SK-N-SH treated with all-trans-retinoic acid at 6 μM for 48 hours (cell line): ENCODE measurements at regions not wholly inside any gene's neighbourhood (a gene's known extent, or its start where the extent isn't known, plus 50 kb on each side); places are given as distances from the start of the nearest gene placed in this dataset.
"Not testable (repeated sequence)": the region's sequence is repeated elsewhere in the genome, so short reads cannot be mapped to it uniquely, and the experiment has no call there.

Source experiments
- ATAC-seq: fragments of 200-7000 bp; cut with Tn5 transposase; 3 replicates; pipeline ENCODE4 v1.9.1; 2020; ENCODE audit warnings: mild to moderate bottlenecking, moderate library complexity
- ARNTL ChIP-seq: fragments of 450-650 bp; formaldehyde crosslinking; IDR thresholded peaks from 2 replicates; pipeline ENCODE4 v1.5.0; 2020; ENCODE audit warnings: low read depth, mild to moderate bottlenecking, moderate library complexity, borderline replicate concordance
- CREB5 ChIP-seq: fragments of 250-450 bp; sonication (Bioruptor Pico); IDR thresholded peaks from 2 replicates; pipeline ENCODE4 v1.5.1; 2020; ENCODE audit warnings: low read depth, mild to moderate bottlenecking, moderate library complexity
- CSDC2 ChIP-seq: fragments of 250-450 bp; sonication (Bioruptor Pico); IDR thresholded peaks from 2 replicates; pipeline ENCODE4 v1.5.0; 2020; ENCODE audit warnings: mild to moderate bottlenecking, moderate library complexity
- CSRNP3 ChIP-seq: fragments of 250-450 bp; sonication (Bioruptor Pico); IDR thresholded peaks from 2 replicates; pipeline ENCODE4 v1.5.1; 2021; ENCODE audit warnings: mild to moderate bottlenecking, moderate library complexity
- ESRRG ChIP-seq: fragments of 250-450 bp; sonication (Bioruptor Pico); IDR thresholded peaks from 2 replicates; pipeline ENCODE4 v1.6.1; 2021; ENCODE audit warnings: mild to moderate bottlenecking
- ISL1 ChIP-seq: fragments of 250-450 bp; sonication (Bioruptor Pico); IDR thresholded peaks from 2 replicates; pipeline ENCODE4 v2.1.2; 2022; ENCODE audit warnings: mild to moderate bottlenecking, moderate library complexity
- OSR1 ChIP-seq: fragments of 250-450 bp; sonication (Bioruptor Pico); IDR thresholded peaks from 2 replicates; pipeline ENCODE4 v1.8.0; 2022; ENCODE audit warnings: moderate library complexity, mild to moderate bottlenecking, inconsistent platforms
- PATZ1 ChIP-seq: fragments of 250-450 bp; sonication (Bioruptor Pico); IDR thresholded peaks from 2 replicates; pipeline ENCODE4 v1.8.0; 2020; ENCODE audit warnings: mild to moderate bottlenecking, moderate library complexity, borderline replicate concordance
- POU6F1 ChIP-seq: fragments of 250-450 bp; sonication (Bioruptor Pico); IDR thresholded peaks from 2 replicates; pipeline ENCODE4 v1.8.0; 2021; ENCODE audit warnings: low read depth, mild to moderate bottlenecking, moderate library complexity, borderline replicate concordance
- RARB ChIP-seq: fragments of 250-450 bp; sonication (Bioruptor Pico); IDR thresholded peaks from 2 replicates; pipeline ENCODE4 v1.8.0; 2021; ENCODE audit warnings: mild to moderate bottlenecking, moderate library complexity
- SNAI2 ChIP-seq: fragments of 250-450 bp; sonication (Bioruptor Pico); IDR thresholded peaks from 2 replicates; pipeline ENCODE4 v1.5.0; 2020; ENCODE audit warnings: mild to moderate bottlenecking, moderate library complexity
- TCF4 ChIP-seq: fragments of 250-450 bp; sonication (Bioruptor Pico); IDR thresholded peaks from 2 replicates; pipeline ENCODE4 v1.8.0; 2021; ENCODE audit warnings: mild to moderate bottlenecking, moderate library complexity, borderline replicate concordance
- TOX ChIP-seq: fragments of 250-450 bp; sonication (Bioruptor Pico); IDR thresholded peaks from 2 replicates; pipeline ENCODE4 v1.8.0; 2021; ENCODE audit warnings: mild to moderate bottlenecking, moderate library complexity, borderline replicate concordance
- TSHZ2 ChIP-seq: fragments of 250-450 bp; sonication (Bioruptor Pico); IDR thresholded peaks from 2 replicates; pipeline ENCODE4 v1.5.0; 2020; ENCODE audit warnings: mild to moderate bottlenecking, moderate library complexity
- ZC3H10 ChIP-seq: fragments of 250-450 bp; sonication (Bioruptor Pico); IDR thresholded peaks from 2 replicates; pipeline ENCODE4 v1.5.1; 2021; ENCODE audit warnings: mild to moderate bottlenecking, moderate library complexity
- ZFP3 ChIP-seq: fragments of 250-450 bp; sonication (Bioruptor Pico); IDR thresholded peaks from 2 replicates; pipeline ENCODE4 v1.5.0; 2020; ENCODE audit warnings: mild to moderate bottlenecking, moderate library complexity
- ZFP30 ChIP-seq: fragments of 450-650 bp; formaldehyde crosslinking; IDR thresholded peaks from 2 replicates; pipeline ENCODE4 v1.5.0; 2022; ENCODE audit warnings: mild to moderate bottlenecking, moderate library complexity
- ZNF70 ChIP-seq: fragments of 450-650 bp; formaldehyde crosslinking; IDR thresholded peaks from 2 replicates; pipeline ENCODE4 v1.5.0; 2020; ENCODE audit warnings: mild to moderate bottlenecking, moderate library complexity
- ZNF8 ChIP-seq: fragments of 450-650 bp; formaldehyde crosslinking; IDR thresholded peaks from 2 replicates; pipeline ENCODE4 v1.5.0; 2020; ENCODE audit warnings: mild to moderate bottlenecking, moderate library complexity

- not testable (repeated sequence) for ATAC-seq
Observed at GRCh38 chr1:47602491-47602890, 164.6 kb downstream of the FOXD2 start.

- ATAC-seq: not testable (repeated sequence)
Observed at GRCh38 chr1:47604869-47605268, 167.0 kb downstream of the FOXD2 start.

GRCh38 chr1:47608296-47608875 is 170.5 kb downstream of the FOXD2 start:
- ATAC-seq: no peak
- TF ChIP-seq PATZ1 (CRISPR knock-in tag) (no peak), ARNTL (no peak), SNAI2 (CRISPR knock-in tag) (no peak), TCF4 (CRISPR knock-in tag) (no peak), CREB5 (no peak), CSDC2 (CRISPR knock-in tag) (no peak)

- no peak for ATAC-seq
- TF ChIP-seq ZNF8 (CRISPR knock-in tag) (no peak), ARNTL (no peak), ZNF70 (no peak), CREB5 (no peak), ISL1 (CRISPR knock-in tag) (no peak), POU6F1 (CRISPR knock-in tag) (no peak), OSR1 (no peak), PATZ1 (CRISPR knock-in tag) (no peak), ZFP30 (CRISPR knock-in tag) (no peak), TOX (CRISPR knock-in tag) (no peak), RARB (CRISPR knock-in tag) (no peak), TSHZ2 (no peak)
- TF ChIP-seq, all 23 proteins: peak for 0
Observed at GRCh38 chr1:47611992-47612391, 174.1 kb downstream of the FOXD2 start.

GRCh38 chr1:47612819-47613218 is 175.0 kb downstream of the FOXD2 start:
- ATAC-seq: no peak
- TF ChIP-seq ESRRG (CRISPR knock-in tag): no peak
- TF ChIP-seq ZNF8 (CRISPR knock-in tag): no peak
- no peak for TF ChIP-seq TSHZ2
- TF ChIP-seq ZC3H10: no peak
- TF ChIP-seq ISL1 (CRISPR knock-in tag): no peak
- no peak for TF ChIP-seq ZFP30 (CRISPR knock-in tag)
- no peak for TF ChIP-seq ZNF70
- TF ChIP-seq CSRNP3 (CRISPR knock-in tag): no peak
- TF ChIP-seq SNAI2 (CRISPR knock-in tag): no peak
- no peak for TF ChIP-seq ZFP3
